ENCODE measurements at regions not wholly inside any gene's neighbourhood (a gene's known extent, or its start where the extent isn't known, plus 50 kb on each side); places are given as distances from the start of the nearest gene placed in this dataset.

GRCh38 chr17:72394531-72394930, 273.7 kb downstream of the SOX9 start:
- no peak for DNase-seq

- DNase-seq, result no peak
These were observed 275.3 kb downstream of the SOX9 start for GRCh38 chr17:72396121-72396520.

GRCh38 chr17:72397223-72397667, 276.4 kb downstream of the SOX9 start:
- no peak for DNase-seq

GRCh38 chr17:72397687-72398086, 276.9 kb downstream of the SOX9 start:
- no peak for DNase-seq

GRCh38 chr17:72399023-72399607, 278.3 kb downstream of the SOX9 start:
- no peak for DNase-seq

- DNase-seq, result no peak
These were observed 279.0 kb downstream of the SOX9 start for GRCh38 chr17:72399608-72400487.

- no peak for DNase-seq
These were observed 279.6 kb downstream of the SOX9 start for GRCh38 chr17:72400488-72400827.

- DNase-seq, result no peak
These were observed 280.0 kb downstream of the SOX9 start for GRCh38 chr17:72400863-72401262.

GRCh38 chr17:72401883-72402726, 281.3 kb downstream of the SOX9 start:
- DNase-seq, result no peak

GRCh38 chr17:72402727-72403210, 281.9 kb downstream of the SOX9 start:
- no peak for DNase-seq

GRCh38 chr17:72403713-72404209, 282.9 kb downstream of the SOX9 start:
- no peak for DNase-seq

- no peak for DNase-seq
These were observed 284.1 kb downstream of the SOX9 start for GRCh38 chr17:72404872-72405271.

- DNase-seq, result no peak
These were observed 284.9 kb downstream of the SOX9 start for GRCh38 chr17:72405662-72406230.

GRCh38 chr17:72406498-72406897, 285.7 kb downstream of the SOX9 start:
- no peak for DNase-seq

GRCh38 chr17:72407336-72407909, 286.6 kb downstream of the SOX9 start:
- no peak for DNase-seq

GRCh38 chr17:72407931-72408330, 287.1 kb downstream of the SOX9 start:
- no peak for DNase-seq

- no peak for DNase-seq
These were observed 287.8 kb downstream of the SOX9 start for GRCh38 chr17:72408641-72409040.

- no peak for DNase-seq
These were observed 288.7 kb downstream of the SOX9 start for GRCh38 chr17:72409405-72410002.

- no peak for DNase-seq
These were observed 290.3 kb downstream of the SOX9 start for GRCh38 chr17:72411124-72411563.

GRCh38 chr17:72412650-72413076, 291.8 kb downstream of the SOX9 start:
- no peak for DNase-seq

GRCh38 chr17:72413077-72414031, 292.5 kb downstream of the SOX9 start:
- no peak for DNase-seq

Measured in activated CD4-positive, CD25-positive, alpha-beta regulatory T cell treated with anti-CD3 and anti-CD28 coated beads, Interleukin-2, amount 50 U/mL, for 72 hours (primary cell).